AG04449 (cell line): ENCODE measurements at regions not wholly inside any gene's neighbourhood (a gene's known extent, or its start where the extent isn't known, plus 50 kb on each side); places are given as distances from the start of the nearest gene placed in this dataset.
"Not testable (repeated sequence)": the region's sequence is repeated elsewhere in the genome, so short reads cannot be mapped to it uniquely, and the experiment has no call there.

Experiments used
- CTCF ChIA-PET: fragments of 350-600 bp; formaldehyde crosslinking; extraction: SDS; loops from one replicate; lab custom pipeline; 2021; ENCODE audit warnings: antibody characterized with exemption; lab: Yijun Ruan, JAX
- POLR2A ChIA-PET: fragments of 400-600, 350-600 bp; formaldehyde crosslinking; extraction: SDS; loops from one replicate; lab custom pipeline; 2020; ENCODE audit warnings: antibody characterized with exemption, inconsistent platforms; lab: Yijun Ruan, JAX
- DNase-seq: peaks from one replicate; pipeline ENCODE4 v3.0.0-alpha.2; 2010; ENCODE audit warnings: low read depth, low spot score
- H3K4me3 ChIP-seq: 2 replicates; pipeline ENCODE4 v1.5.1; 2011; ENCODE audit warnings: low read depth, mild to moderate bottlenecking, control low read depth, low read length
- CTCF ChIP-seq: IDR thresholded peaks from one replicate; pipeline ENCODE4 v1.5.1; 2011; ENCODE audit warnings: mild to moderate bottlenecking, moderate library complexity, low read length, control low read depth, inconsistent platforms; ENCODE audit not compliant: insufficient read depth; ENCODE audit errors: missing control alignments

GRCh38 chr11:13552784-13553183 is 57.0 kb upstream of the PTH start:
- POLR2A ChIA-PET: no interaction called here
- no peak for DNase-seq
- no peak overlapping the region for H3K4me3 ChIP-seq
- CTCF ChIA-PET: no interaction called here
- no peak for TF ChIP-seq CTCF

GRCh38 chr11:13551834-13552233 is 56.0 kb upstream of the PTH start:
- POLR2A ChIA-PET: no interaction called here
- no peak overlapping the region for H3K4me3 ChIP-seq
- no peak for DNase-seq
- CTCF ChIA-PET: interaction anchor here (1.1 kb wide), 1 partner anchor 9 kb away, joined by 5 read pairs; no protein-coding TSS in a partner anchor
- no peak for TF ChIP-seq CTCF

- no peak for DNase-seq
- no peak for TF ChIP-seq CTCF
- H3K4me3 ChIP-seq: no peak overlapping the region
- CTCF ChIA-PET: no interaction called here
- POLR2A ChIA-PET: no interaction called here
Measured at GRCh38 chr11:13550761-13551160, 55.0 kb upstream of the PTH start.

GRCh38 chr11:13546092-13546491 is 50.3 kb upstream of the PTH start:
- CTCF ChIA-PET, DNase-seq, POLR2A ChIA-PET, H3K4me3 ChIP-seq: not testable (repeated sequence)
